GM12873 (cell line): ENCODE measurements at regions not wholly inside any gene's neighbourhood (a gene's known extent, or its start where the extent isn't known, plus 50 kb on each side); places are given as distances from the start of the nearest gene placed in this dataset.

Experiments
- TF ChIP-seq, protein P1 (sequence below): IDR thresholded peaks from 2 replicates; pipeline ENCODE4 v1.5.1; 2012; ENCODE audit warnings: low read depth, mild to moderate bottlenecking, moderate library complexity, low read length, control low read depth; ENCODE audit not compliant: insufficient read depth; ENCODE audit errors: missing control alignments

DNA sequence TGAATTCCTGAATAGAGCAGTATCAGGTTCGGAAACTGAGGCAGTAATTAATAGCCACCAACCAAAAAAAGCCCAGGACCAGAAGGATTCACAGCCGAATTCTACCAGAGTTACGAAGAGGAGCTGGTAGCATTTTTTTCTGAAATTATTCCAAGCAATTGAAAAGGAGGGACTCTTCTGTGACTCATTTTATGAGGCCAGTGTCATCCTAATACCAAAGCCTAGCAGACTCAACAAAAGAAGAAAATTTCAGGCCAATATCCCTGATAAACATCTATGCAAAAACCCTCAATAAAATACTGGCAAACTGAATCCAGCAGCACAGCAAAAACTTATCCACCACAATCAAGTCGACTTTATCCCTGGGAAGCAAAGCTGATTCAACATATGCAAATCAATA lies 202.3 kb upstream of the SLC16A7 start:
- TF ChIP-seq, protein P1, sequence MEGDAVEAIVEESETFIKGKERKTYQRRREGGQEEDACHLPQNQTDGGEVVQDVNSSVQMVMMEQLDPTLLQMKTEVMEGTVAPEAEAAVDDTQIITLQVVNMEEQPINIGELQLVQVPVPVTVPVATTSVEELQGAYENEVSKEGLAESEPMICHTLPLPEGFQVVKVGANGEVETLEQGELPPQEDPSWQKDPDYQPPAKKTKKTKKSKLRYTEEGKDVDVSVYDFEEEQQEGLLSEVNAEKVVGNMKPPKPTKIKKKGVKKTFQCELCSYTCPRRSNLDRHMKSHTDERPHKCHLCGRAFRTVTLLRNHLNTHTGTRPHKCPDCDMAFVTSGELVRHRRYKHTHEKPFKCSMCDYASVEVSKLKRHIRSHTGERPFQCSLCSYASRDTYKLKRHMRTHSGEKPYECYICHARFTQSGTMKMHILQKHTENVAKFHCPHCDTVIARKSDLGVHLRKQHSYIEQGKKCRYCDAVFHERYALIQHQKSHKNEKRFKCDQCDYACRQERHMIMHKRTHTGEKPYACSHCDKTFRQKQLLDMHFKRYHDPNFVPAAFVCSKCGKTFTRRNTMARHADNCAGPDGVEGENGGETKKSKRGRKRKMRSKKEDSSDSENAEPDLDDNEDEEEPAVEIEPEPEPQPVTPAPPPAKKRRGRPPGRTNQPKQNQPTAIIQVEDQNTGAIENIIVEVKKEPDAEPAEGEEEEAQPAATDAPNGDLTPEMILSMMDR = no peak

DNA sequence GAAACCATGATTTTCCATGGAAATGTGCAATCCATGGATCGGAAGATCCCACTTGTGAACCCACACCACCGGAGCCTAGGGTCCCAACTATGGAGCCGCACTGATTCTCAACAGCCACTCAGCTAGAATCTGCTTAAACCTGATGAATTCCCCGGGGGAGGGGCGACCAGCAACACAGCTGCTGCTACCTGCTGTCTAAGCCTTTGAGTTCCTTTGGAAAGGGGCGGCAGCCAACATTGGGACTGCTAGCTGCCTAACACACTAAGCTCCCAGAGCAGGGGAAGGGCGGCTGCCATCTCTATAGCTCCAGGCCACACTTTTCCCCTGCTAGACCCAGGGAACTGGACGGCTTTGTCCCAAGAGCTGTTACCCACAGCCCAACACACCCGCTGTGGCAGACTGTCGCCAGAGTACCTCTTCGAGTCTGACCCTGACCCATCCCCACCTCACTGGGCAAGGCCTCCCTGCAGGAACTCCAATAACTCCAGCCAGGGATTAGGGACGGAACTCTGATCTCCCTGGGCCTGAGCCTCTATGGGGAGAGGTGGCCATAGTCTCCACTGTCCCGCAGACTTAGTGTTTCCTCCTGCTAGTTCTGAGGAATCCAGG lies 205.8 kb upstream of the SLC16A7 start:
- TF ChIP-seq, protein P1 = no peak

DNA sequence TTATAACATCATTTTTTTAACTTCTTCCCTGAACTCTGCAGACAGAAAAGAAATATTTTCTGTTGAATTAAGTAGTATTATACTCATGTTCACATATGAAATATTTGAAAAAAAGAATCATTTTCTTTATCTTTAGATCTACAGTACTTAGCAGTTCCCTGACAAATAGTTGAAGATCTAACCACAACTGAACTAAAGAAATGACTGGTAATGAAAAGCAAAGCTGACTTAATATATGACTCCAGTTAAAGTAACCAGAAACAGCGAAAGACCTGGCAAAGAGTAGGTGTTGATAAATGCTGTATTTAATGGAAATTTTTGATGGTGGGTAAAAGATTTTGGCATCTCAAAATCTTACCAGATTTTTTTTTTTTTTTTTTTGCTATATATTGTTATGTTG lies 207.1 kb upstream of the SLC16A7 start:
- TF ChIP-seq, protein P1 = no peak

DNA sequence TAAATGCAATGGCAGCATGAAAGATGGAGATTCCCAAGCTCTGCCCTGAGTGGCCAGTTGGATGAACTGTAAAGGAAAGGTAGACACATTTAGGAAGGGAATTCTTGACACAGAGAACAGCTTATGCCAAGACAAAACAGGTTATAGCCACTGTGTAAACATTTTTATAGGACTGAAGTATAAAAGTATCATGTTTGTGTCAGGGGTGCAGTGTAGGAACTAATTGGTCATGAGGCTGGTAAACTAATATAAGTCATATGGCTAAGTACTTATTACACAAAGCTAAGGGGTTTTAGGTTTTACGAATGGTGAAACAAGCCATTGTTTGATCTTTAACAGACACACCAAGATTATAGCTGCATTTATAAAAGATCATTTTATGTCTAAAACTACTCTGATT lies 207.7 kb upstream of the SLC16A7 start:
- TF ChIP-seq, protein P1 = no peak

DNA sequence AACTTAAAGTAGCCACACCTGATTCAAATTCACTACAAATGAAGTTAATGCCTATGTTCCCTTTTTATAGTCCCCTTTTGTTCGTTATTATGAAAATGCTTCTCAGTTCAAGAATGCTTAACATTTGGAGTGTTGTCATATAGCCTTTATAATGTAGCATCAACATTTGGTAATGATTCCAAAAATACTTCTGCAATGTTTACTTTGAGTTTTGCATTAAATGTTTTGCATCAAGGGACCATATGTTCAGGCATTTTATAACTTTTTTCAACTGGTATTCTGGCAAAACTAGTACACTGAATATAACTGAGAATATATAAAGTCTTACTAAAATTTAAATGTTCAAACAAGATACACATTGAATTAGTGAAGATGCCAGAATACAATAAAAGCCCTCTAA lies 209.6 kb upstream of the SLC16A7 start:
- TF ChIP-seq, protein P1 = no peak

DNA sequence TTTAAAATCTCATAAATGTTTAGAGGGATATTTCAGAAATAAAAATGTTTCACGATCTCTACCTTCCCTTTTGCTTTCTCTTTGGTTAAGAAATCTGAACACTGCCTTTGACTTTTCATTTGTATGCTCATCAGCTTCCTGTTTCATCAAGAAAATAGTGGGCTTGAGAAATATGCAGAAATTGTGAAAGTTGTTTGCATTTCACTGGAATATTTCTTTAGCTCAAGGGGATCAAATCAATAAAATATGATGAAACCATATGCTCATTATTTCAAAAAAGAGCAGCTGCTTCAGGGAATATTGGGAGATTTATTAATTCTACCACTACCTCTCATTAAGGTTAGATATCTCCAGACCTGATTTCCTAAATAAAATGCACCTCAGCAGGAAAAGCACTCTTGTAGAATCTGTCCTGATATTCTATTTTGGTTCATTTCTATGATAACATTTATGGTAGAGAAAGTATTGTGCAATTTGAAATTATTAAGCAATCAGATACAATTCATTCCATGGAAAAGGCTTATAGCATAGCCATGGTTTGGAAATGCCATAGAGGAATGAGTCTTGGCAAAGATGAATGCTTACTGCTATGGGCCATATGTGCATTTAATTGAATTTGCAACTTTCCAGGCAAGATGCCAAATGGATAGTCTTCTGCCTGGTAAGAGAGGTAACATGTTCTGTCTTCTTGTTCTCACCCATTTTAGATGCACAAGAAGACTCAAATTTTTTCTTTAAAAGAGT lies 212.6 kb upstream of the SLC16A7 start:
- TF ChIP-seq, protein P1 = no peak

DNA sequence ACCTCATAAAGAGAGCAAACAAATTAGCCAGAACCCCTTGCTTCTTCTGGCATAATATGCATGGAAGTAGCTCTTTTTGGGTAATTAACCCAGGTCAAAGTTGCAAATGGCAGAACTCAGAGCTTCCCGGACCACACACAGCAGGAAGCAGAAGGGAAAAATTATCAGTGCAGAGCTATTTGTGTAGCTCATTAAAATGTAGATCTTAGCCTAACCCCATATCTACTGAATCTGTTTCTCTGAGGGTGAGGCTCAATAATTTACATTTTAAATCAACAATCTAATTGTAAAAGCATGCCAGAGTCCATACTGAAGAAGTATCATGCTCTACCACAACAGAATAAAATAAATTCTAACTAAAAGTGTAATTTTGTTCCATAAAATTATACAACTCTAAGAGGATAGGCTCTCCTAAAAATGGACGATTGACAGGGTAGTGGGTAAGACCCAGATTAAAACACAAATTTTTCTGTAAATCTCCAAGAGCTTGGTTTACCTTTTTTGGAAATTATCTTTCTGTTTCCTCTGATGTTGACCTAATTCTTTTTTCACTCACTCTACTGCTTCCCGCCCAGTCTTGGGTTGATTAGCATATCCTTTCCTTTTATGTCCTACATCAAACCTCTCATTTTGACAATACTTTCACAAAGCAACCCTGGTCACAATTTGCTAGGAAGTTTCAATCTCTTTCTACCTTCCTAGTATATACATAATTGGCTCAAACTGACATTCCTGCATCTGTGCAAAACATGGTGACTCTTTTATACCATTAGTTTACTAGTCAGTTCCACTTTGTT lies 213.3 kb upstream of the SLC16A7 start:
- TF ChIP-seq, protein P1 = no peak
